Loucy (cell line): ENCODE measurements at regions not wholly inside any gene's neighbourhood (a gene's known extent, or its start where the extent isn't known, plus 50 kb on each side); places are given as distances from the start of the nearest gene placed in this dataset.

ENCODE experiments used
- H2AFZ ChIP-seq: fragments of 200-600 bp; sonication (generic); 2 replicates; pipeline ENCODE4 v1.6.0; 2016; ENCODE audit warnings: antibody characterized with exemption, mild to moderate bottlenecking, low read length, moderate library complexity
- H3F3A ChIP-seq: fragments of 200-600 bp; 2 replicates; pipeline ENCODE4 v1.6.0; 2016; ENCODE audit warnings: antibody characterized with exemption, low read depth, mild to moderate bottlenecking
- H3K27me3 ChIP-seq: fragments of 200-600 bp; sonication (generic); 2 replicates; pipeline ENCODE4 v1.6.1; 2014; ENCODE audit warnings: low read length, mild to moderate bottlenecking; ENCODE audit not compliant: insufficient read depth, poor library complexity, severe bottlenecking
- H3K36me3 ChIP-seq: fragments of 200-600 bp; sonication (generic); 2 replicates; pipeline ENCODE4 v1.6.1; 2016; ENCODE audit warnings: low read length; ENCODE audit not compliant: insufficient read depth
- H3K4me1 ChIP-seq: fragments of 200-600 bp; sonication (generic); 2 replicates; pipeline ENCODE4 v1.5.1; 2014; ENCODE audit warnings: low read length, mild to moderate bottlenecking; ENCODE audit not compliant: insufficient read depth, poor library complexity, severe bottlenecking
- H3K4me2 ChIP-seq: fragments of 200-600 bp; sonication (generic); 2 replicates; pipeline ENCODE4 v1.6.0; 2014; ENCODE audit warnings: antibody characterized with exemption, low read length, low read depth, mild to moderate bottlenecking; ENCODE audit not compliant: poor library complexity, severe bottlenecking
- H3K4me3 ChIP-seq: fragments of 200-600 bp; sonication (generic); 2 replicates; pipeline ENCODE4 v1.5.1; 2014; ENCODE audit warnings: low read length, mild to moderate bottlenecking, mixed read lengths; ENCODE audit not compliant: poor library complexity, severe bottlenecking
- H3K79me2 ChIP-seq: fragments of 200-600 bp; sonication (generic); 2 replicates; pipeline ENCODE4 v1.6.1; 2014; ENCODE audit warnings: low read length; ENCODE audit not compliant: insufficient read depth
- H3K9ac ChIP-seq: fragments of 200-600 bp; sonication (generic); 2 replicates; pipeline ENCODE4 v1.6.0; 2014; ENCODE audit warnings: mild to moderate bottlenecking, low read depth, low read length, moderate library complexity; ENCODE audit not compliant: poor library complexity, severe bottlenecking
- H3K9me2 ChIP-seq: fragments of 200-600 bp; sonication (generic); replicated peaks from 2 replicates; pipeline ENCODE4 v1.6.1; 2016; ENCODE audit warnings: low read depth, low read length, mixed read lengths
- H3K9me3 ChIP-seq: fragments of 200-600 bp; sonication (generic); 2 replicates; pipeline ENCODE4 v1.6.1; 2014; ENCODE audit warnings: mild to moderate bottlenecking, antibody characterized with exemption, low read length, low read depth; ENCODE audit not compliant: insufficient read depth
- H4K20me1 ChIP-seq: fragments of 200-600 bp; sonication (generic); 2 replicates; pipeline ENCODE4 v1.6.0; 2014; ENCODE audit warnings: antibody characterized with exemption, low read length, mild to moderate bottlenecking; ENCODE audit not compliant: insufficient read depth, poor library complexity, severe bottlenecking
- CTCF ChIP-seq: fragments of 200-600 bp; sonication (generic); conservative IDR thresholded peaks from 2 replicates; pipeline ENCODE4 v1.5.1; 2014; ENCODE audit warnings: mild to moderate bottlenecking, antibody characterized with exemption, low read length
- EZH2phosphoT487 ChIP-seq: fragments of 200-600 bp; IDR thresholded peaks from 2 replicates; pipeline ENCODE4 v1.6.1; 2018; ENCODE audit warnings: antibody characterized with exemption, mild to moderate bottlenecking, moderate library complexity, borderline replicate concordance

DNA sequence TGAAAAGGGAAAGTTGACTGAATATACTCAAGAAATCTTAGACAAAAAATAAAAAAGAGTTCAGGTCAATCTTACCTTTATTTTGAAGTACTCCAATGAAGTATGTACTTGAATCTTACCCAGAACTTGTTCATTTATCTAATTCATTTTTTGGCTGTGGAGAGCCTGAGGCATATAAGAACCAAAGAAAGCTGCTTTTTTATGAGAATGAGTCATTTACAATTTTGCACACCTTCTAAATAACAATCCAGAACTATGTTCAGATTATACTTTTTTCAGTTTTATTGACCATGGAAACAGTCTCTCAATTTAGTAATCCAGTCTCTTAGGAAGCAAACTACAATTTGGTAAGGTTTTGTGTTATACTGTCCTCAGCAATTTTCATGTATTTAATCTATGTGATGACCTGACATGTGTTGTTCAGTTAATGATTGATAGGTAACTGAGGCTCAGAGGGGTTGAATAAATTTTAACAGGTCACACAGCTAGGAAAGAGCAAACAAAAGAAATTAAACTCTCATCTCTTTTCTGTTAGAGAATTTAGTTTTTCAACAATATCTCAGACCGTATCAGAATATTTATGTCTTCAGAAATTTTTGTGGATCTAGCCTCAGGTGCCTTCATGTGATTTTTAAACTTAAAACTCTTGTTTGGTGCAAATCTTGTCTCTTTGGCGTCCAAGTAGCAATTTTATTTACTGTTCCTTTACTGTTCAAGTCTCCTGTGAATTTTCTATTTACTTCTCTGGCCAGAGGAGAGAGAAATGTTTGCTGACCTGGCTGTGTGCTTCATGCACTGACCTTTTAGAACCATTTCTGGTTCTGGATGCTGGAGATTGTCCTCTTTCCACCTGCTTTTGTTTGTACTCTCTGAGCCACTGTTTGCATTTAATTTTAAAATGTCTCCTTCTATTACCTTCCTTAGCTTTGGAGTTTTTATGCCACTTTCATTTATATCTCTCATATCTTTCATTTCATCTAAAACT lies 1453.4 kb downstream of the STIM2 start:
- H3K36me3 ChIP-seq = no peaks in the 10 kb centered on the region
- no peaks in the 10 kb centered on the region for H3F3A ChIP-seq
- no peaks in the 10 kb centered on the region for H3K4me1 ChIP-seq
- H3K9me3 ChIP-seq = no peaks in the 10 kb centered on the region
- TF ChIP-seq EZH2phosphoT487 = no peak
- no peak for TF ChIP-seq CTCF
- no peak overlapping the region for H3K9ac ChIP-seq
- H2AFZ ChIP-seq = no peak overlapping the region
- no peaks in the 10 kb centered on the region for H4K20me1 ChIP-seq
- H3K4me3 ChIP-seq = no peak overlapping the region
- H3K27me3 ChIP-seq = no peaks in the 10 kb centered on the region
- H3K79me2 ChIP-seq = no peaks in the 10 kb centered on the region
- H3K4me2 ChIP-seq = no peak overlapping the region
- no peaks in the 10 kb centered on the region for H3K9me2 ChIP-seq

DNA sequence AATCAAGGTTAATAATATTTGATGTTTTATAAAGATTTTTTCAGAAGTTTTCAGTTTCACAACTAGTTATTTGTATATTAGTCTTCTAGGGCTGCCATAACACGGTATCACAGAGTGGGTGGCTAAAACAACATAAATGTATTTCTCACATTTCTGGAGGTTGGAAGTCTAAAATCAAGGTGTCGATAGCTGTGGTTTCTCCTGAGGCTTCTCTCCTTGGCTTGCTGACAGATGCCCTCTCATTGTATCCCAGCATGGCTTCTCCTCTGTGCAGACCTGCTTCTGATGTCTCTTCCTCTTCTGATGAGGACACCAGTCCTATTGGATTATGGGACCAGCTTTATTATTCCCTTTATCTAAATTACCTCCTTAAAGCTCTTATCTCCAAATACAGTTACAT lies 1456.6 kb downstream of the STIM2 start:
- Histone ChIP-seq H3K9me2 (no peaks in the 10 kb centered on the region), H3K27me3 (no peaks in the 10 kb centered on the region), H2AFZ (no peak overlapping the region), H3K4me2 (no peak overlapping the region), H3F3A (no peaks in the 10 kb centered on the region), H3K36me3 (no peaks in the 10 kb centered on the region), H4K20me1 (no peaks in the 10 kb centered on the region), H3K4me3 (no peak overlapping the region), H3K4me1 (no peaks in the 10 kb centered on the region), H3K79me2 (no peaks in the 10 kb centered on the region), H3K9me3 (no peaks in the 10 kb centered on the region), H3K9ac (no peak overlapping the region)
- no peak for TF ChIP-seq EZH2phosphoT487
- no peak for TF ChIP-seq CTCF

GRCh38 chr4:28334249-28334648 lies 1473.6 kb downstream of the STIM2 start:
- H3K36me3 ChIP-seq = no peaks in the 10 kb centered on the region
- H3K4me3 ChIP-seq = no peak overlapping the region
- no peak for TF ChIP-seq CTCF
- TF ChIP-seq EZH2phosphoT487 = no peak
- H3F3A ChIP-seq = no peaks in the 10 kb centered on the region
- H3K4me1 ChIP-seq = no peaks in the 10 kb centered on the region
- H3K79me2 ChIP-seq = no peaks in the 10 kb centered on the region
- H3K9ac ChIP-seq = no peak overlapping the region
- H3K4me2 ChIP-seq = no peak overlapping the region
- no peaks in the 10 kb centered on the region for H4K20me1 ChIP-seq
- H2AFZ ChIP-seq = no peak overlapping the region
- no peaks in the 10 kb centered on the region for H3K27me3 ChIP-seq
- H3K9me2 ChIP-seq = no peaks in the 10 kb centered on the region
- no peaks in the 10 kb centered on the region for H3K9me3 ChIP-seq
